Peyer's patch (tissue), 4 donors: ENCODE measurements at regions not wholly inside any gene's neighbourhood (a gene's known extent, or its start where the extent isn't known, plus 50 kb on each side); places are given as distances from the start of the nearest gene placed in this dataset.

Source experiments
- POLR2A ChIP-seq, 2 donors: fragments of 450-650 bp; IDR thresholded peaks; one replicate each; pipeline ENCODE4 v1.5.1; 2017; ENCODE audit warnings: antibody characterized with exemption in 2 of 2, mild to moderate bottlenecking in 2 of 2, moderate library complexity in 2 of 2
- TF ChIP-seq, protein P1 (sequence below), 6 experiments: fragments of 450-650 bp in 4 of 6; fragments of 200-600 bp in 2 of 6; sonication (generic) in 1 of 6; IDR thresholded peaks; one replicate each; pipeline ENCODE4 v1.5.1; 2017 to 2019; ENCODE audit warnings: antibody characterized with exemption in 6 of 6, mild to moderate bottlenecking in 3 of 6, moderate library complexity in 1 of 6

GRCh38 chr18:59765343-59765742, 68.1 kb upstream of the CCBE1 start:
- TF ChIP-seq, protein P1, sequence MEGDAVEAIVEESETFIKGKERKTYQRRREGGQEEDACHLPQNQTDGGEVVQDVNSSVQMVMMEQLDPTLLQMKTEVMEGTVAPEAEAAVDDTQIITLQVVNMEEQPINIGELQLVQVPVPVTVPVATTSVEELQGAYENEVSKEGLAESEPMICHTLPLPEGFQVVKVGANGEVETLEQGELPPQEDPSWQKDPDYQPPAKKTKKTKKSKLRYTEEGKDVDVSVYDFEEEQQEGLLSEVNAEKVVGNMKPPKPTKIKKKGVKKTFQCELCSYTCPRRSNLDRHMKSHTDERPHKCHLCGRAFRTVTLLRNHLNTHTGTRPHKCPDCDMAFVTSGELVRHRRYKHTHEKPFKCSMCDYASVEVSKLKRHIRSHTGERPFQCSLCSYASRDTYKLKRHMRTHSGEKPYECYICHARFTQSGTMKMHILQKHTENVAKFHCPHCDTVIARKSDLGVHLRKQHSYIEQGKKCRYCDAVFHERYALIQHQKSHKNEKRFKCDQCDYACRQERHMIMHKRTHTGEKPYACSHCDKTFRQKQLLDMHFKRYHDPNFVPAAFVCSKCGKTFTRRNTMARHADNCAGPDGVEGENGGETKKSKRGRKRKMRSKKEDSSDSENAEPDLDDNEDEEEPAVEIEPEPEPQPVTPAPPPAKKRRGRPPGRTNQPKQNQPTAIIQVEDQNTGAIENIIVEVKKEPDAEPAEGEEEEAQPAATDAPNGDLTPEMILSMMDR (IDR thresholded peaks at IDR 0.05) = no peak
- TF ChIP-seq POLR2A (IDR thresholded peaks at IDR 0.05) = no peak
